Embryonic facial prominence (tissue), 1 donor: ENCODE measurements at regions not wholly inside any gene's neighbourhood (a gene's known extent, or its start where the extent isn't known, plus 50 kb on each side); places are given as distances from the start of the nearest gene placed in this dataset.
"Not testable (repeated sequence)": the region's sequence is repeated elsewhere in the genome, so short reads cannot be mapped to it uniquely, and the experiment has no call there.

Experiments used
- DNase-seq: peaks from one replicate; pipeline ENCODE4 v3.0.0-alpha.2; 2016; ENCODE audit errors: extremely low spot score

GRCh38 chrX:54615109-54615508, 85.1 kb downstream of the GNL3L start:
- DNase-seq, result no peak

- DNase-seq, result no peak
Observed at GRCh38 chrX:54633641-54634040, 103.6 kb downstream of the GNL3L start.

- no peak for DNase-seq
Observed at GRCh38 chrX:54639018-54639345, 109.0 kb downstream of the GNL3L start.

- DNase-seq, result peak; percentile 86
Observed at GRCh38 chrX:54639346-54640102, 109.5 kb downstream of the GNL3L start.

- DNase-seq, result no peak
Observed at GRCh38 chrX:54640103-54640690, 110.2 kb downstream of the GNL3L start.

GRCh38 chrX:54640736-54641135, 110.7 kb downstream of the GNL3L start:
- DNase-seq, result peak; percentile 43

GRCh38 chrX:54641530-54641929, 111.5 kb downstream of the GNL3L start:
- DNase-seq, result no peak

GRCh38 chrX:54647607-54648006, 117.6 kb downstream of the GNL3L start:
- DNase-seq, result not testable (repeated sequence)

- no peak for DNase-seq
Observed at GRCh38 chrX:54659547-54659946, 129.5 kb downstream of the GNL3L start.

GRCh38 chrX:54675762-54676161, 122.3 kb downstream of the ITIH6 start:
- no peak for DNase-seq

GRCh38 chrX:54695231-54695630, 102.8 kb downstream of the ITIH6 start:
- no peak for DNase-seq

GRCh38 chrX:54695816-54696487, 102.1 kb downstream of the ITIH6 start:
- DNase-seq, result no peak
